Stomach (tissue), 8 donors: ENCODE measurements at regions not wholly inside any gene's neighbourhood (a gene's known extent, or its start where the extent isn't known, plus 50 kb on each side); places are given as distances from the start of the nearest gene placed in this dataset.

ENCODE experiments used
- DNase-seq, 2 donors: peaks; one replicate each; pipeline versions ENCODE4 v3.0.0 to v3.0.0-alpha.2; 2013 to 2019
- H3K27ac ChIP-seq, 5 donors: fragments of 200-600 bp in 4 of 5; sonication (generic) in 4 of 5; one replicate each; pipeline ENCODE4 v1.5.1; 2013 to 2019; ENCODE audit warnings: mild to moderate bottlenecking in 1 of 5, moderate library complexity in 1 of 5
- H3K27me3 ChIP-seq, 3 donors: fragments of 200-600 bp; sonication (generic); one replicate each; pipeline ENCODE4 v1.5.1; 2017 to 2019; ENCODE audit warnings: mixed run types in 1 of 3
- H3K36me3 ChIP-seq, 4 donors: fragments of 200-600 bp; sonication (generic); 1 replicate in 3 of 4; 2 replicates in 1 of 4; pipeline ENCODE4 v1.5.1; 2016 to 2019
- H3K4me1 ChIP-seq, 4 donors: fragments of 200-600 bp; sonication (generic); one replicate each; pipeline ENCODE4 v1.5.1; 2016 to 2019
- H3K4me3 ChIP-seq, 4 donors: fragments of 200-600 bp; sonication (generic) in 3 of 4; one replicate each; pipeline ENCODE4 v1.5.1; 2016 to 2019; ENCODE audit warnings: mild to moderate bottlenecking in 1 of 4
- H3K9me3 ChIP-seq, 4 donors: fragments of 200-600 bp; sonication (generic); one replicate each; pipeline ENCODE4 v1.5.1; 2016 to 2019
- CTCF ChIP-seq, 7 experiments: fragments of 450-650 bp in 4 of 7; fragments of 200-600 bp in 3 of 7; sonication (generic) in 3 of 7; IDR thresholded peaks; one replicate each; pipeline ENCODE4 v1.5.1; 2016 to 2019; ENCODE audit warnings: antibody characterized with exemption in 7 of 7, control low read depth in 2 of 7, mild to moderate bottlenecking in 1 of 7
- EP300 ChIP-seq: sonication (generic); formaldehyde crosslinking; IDR thresholded peaks from one replicate; pipeline ENCODE4 v1.6.1; 2017; ENCODE audit warnings: antibody characterized with exemption
- POLR2A ChIP-seq, 4 donors: fragments of 450-650 bp; IDR thresholded peaks; one replicate each; pipeline ENCODE4 v1.6.1; 2016; ENCODE audit warnings: antibody characterized with exemption in 4 of 4, control low read depth in 2 of 4, mild to moderate bottlenecking in 1 of 4, moderate library complexity in 1 of 4
- POLR2AphosphoS5 ChIP-seq, 3 donors: sonication (generic); formaldehyde crosslinking; IDR thresholded peaks; one replicate each; pipeline ENCODE4 v1.6.1; 2016; ENCODE audit warnings: antibody characterized with exemption in 3 of 3
- WGBS, 5 donors: extraction: QIAGEN DNeasy Blood & Tissue Kit in 3 of 5; methylation state at CpG; one replicate each; pipeline versions ENCODE4 v1.1.5 to v1.1.7; 2013 to 2018; 5-methylcytosine and 5-hydroxymethylcytosine counted together
- intact Hi-C: fragments of 100-400 bp; cut with DNase I; formaldehyde crosslinking; loops from one replicate; pipeline ENCODE4 v1.15.1; 2023; ENCODE audit warnings: low total_unique reads
- small RNA-seq, 4 donors: library from RNA; depleted of rRNA; stranded (forward); fragments of <200 nt; gene quantifications; one replicate each; pipeline ENCODE3, GENCODE V24; 2016
- donor health status: healthy with polysubstance abuse.
- donor health status: Bipolar disorder and iron deficiency.
- donor health status: healthy.

GRCh38 chr21:23217597-23217996, 2219.4 kb downstream of the NCAM2 start:
- no peak for TF ChIP-seq EP300
- no peak for TF ChIP-seq POLR2A (IDR thresholded peaks at IDR 0.05)
- 53 to 82% (median 70%) methylated on average over 1 of the region's 1 CpG for WGBS, 5 donors

DNA sequence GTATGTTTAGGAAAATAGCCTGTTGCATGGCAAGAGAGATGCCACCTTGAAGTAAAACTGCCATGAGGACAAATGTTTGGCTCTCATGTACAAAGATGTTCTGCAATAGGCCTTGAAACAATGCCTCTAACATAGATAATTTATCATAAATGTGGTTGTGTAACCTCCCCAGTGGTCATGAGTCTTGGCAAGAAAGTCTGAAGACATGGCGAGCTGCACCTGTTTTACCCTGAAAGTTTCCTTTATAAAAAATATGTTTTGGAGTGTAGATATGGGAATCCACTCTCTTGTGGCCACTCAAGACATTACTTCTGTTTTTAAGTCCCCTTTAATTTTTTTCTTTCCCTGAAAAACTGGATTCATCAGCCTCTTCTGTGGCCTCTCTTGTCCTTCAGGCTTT, 2217.1 kb downstream of the NCAM2 start:
- 78 to 91% (median 79%) methylated on average over 1 of the region's 1 CpG for WGBS, 5 donors
- intact Hi-C loops, result no loop called here
- Histone ChIP-seq H3K4me3 (no peak overlapping the region), H3K4me1 (no peaks in the 10 kb centered on the region), H3K27ac (no peak overlapping the region), H3K36me3 (no peaks in the 10 kb centered on the region), H3K9me3 (peaks cover 0 to 30% (median 11%) of the 10 kb centered on the region in 4 donors), H3K27me3 (no peaks in the 10 kb centered on the region)
- DNase-seq, result no peak
- TF ChIP-seq CTCF (IDR thresholded peaks at IDR 0.05) (no peak), POLR2AphosphoS5 (IDR thresholded peaks at IDR 0.05) (no peak), EP300 (no peak), POLR2A (IDR thresholded peaks at IDR 0.05) (no peak)

More at GRCh38 chr21:23217597-23217996, 2219.4 kb downstream of the NCAM2 start:
- Histone ChIP-seq H3K9me3 (peaks cover 0 to 18% (median 10%) of the 10 kb centered on the region in 4 donors), H3K27me3 (no peaks in the 10 kb centered on the region), H3K27ac (no peak overlapping the region), H3K36me3 (no peaks in the 10 kb centered on the region), H3K4me1 (no peaks in the 10 kb centered on the region), H3K4me3 (no peak overlapping the region)
- no peak for DNase-seq
- intact Hi-C loops, result no loop called here

Small RNA genes lying in the stretch of these regions (small RNA-seq; reads per million reads assigned to genes)
- gene AP001340.1 (0 reads per million in 4 donors), gene RF00019 (0 reads per million in 4 donors), gene RN7SKP236 (0 reads per million in 4 donors), gene RNA5SP489 (0 reads per million in 4 donors), gene RNU2-55P (0 to 0.15 (median 0) reads per million in 4 donors)
